ENCODE measurements at regions not wholly inside any gene's neighbourhood (a gene's known extent, or its start where the extent isn't known, plus 50 kb on each side); places are given as distances from the start of the nearest gene placed in this dataset.

- TF ChIP-seq ZNF274 (IDR thresholded peaks at IDR 0.05; ENCODE audit: low read depth, low read length): no peak
- TF ChIP-seq YY1 (IDR thresholded peaks at IDR 0.05; ENCODE audit: insufficient read depth, insufficient read length): no peak
- no peak for TF ChIP-seq SUZ12 (IDR thresholded peaks at IDR 0.05; ENCODE audit: extremely low read depth, insufficient read depth, insufficient read length)
- no peak overlapping the region for H3K4me3 ChIP-seq (ENCODE audit: insufficient read length, low read depth)
- peaks cover 7% of the 10 kb centered on the region for H3K9me3 ChIP-seq (ENCODE audit: insufficient read depth, low read length)
- DNase-seq (ENCODE audit: low read depth, low spot score): no peak
- H3K27me3 ChIP-seq (ENCODE audit: insufficient read depth, insufficient read length): no peaks in the 10 kb centered on the region
- H3K36me3 ChIP-seq (ENCODE audit: insufficient read depth, insufficient read length, low read length): no peaks in the 10 kb centered on the region
- H3K4me1 ChIP-seq (ENCODE audit: insufficient read depth, insufficient read length): no peaks in the 10 kb centered on the region
- no peak overlapping the region for H3K9ac ChIP-seq (ENCODE audit: insufficient read length, low read depth)
Observed at GRCh38 chr7:106795877-106796231, 69.2 kb upstream of the PIK3CG start.

- DNase-seq (ENCODE audit: low read depth, low spot score): no peak
- TF ChIP-seq SUZ12 (IDR thresholded peaks at IDR 0.05; ENCODE audit: extremely low read depth, insufficient read depth, insufficient read length): no peak
- no peak for TF ChIP-seq YY1 (IDR thresholded peaks at IDR 0.05; ENCODE audit: insufficient read depth, insufficient read length)
- TF ChIP-seq ZNF274 (IDR thresholded peaks at IDR 0.05; ENCODE audit: low read depth, low read length): no peak
- H3K4me1 ChIP-seq (ENCODE audit: insufficient read depth, insufficient read length): no peaks in the 10 kb centered on the region
- H3K4me3 ChIP-seq (ENCODE audit: insufficient read length, low read depth): no peak overlapping the region
- no peaks in the 10 kb centered on the region for H3K27me3 ChIP-seq (ENCODE audit: insufficient read depth, insufficient read length)
- no peak overlapping the region for H3K9ac ChIP-seq (ENCODE audit: insufficient read length, low read depth)
- H3K36me3 ChIP-seq (ENCODE audit: insufficient read depth, insufficient read length, low read length): no peaks in the 10 kb centered on the region
- peaks cover 7% of the 10 kb centered on the region for H3K9me3 ChIP-seq (ENCODE audit: insufficient read depth, low read length)
Observed at GRCh38 chr7:106797937-106798336, 67.1 kb upstream of the PIK3CG start.

DNA sequence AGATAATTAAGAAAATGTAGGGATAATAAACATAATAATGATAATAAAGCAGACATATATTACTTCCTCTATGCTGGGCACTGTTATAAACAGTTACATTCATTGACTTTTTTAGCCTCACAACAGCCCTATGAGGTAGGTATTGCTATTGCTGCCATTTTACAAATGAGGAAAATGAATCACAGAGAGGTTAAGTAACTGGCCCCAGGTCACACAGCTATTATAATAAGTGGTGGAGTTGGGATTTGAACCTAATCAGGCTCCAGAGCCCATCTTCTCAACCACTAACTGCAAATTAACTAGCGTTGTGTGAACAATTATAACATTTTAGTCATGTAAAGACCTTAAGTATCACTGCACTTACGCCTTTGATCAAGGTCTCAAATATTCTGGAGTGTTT lies 62.5 kb upstream of the PIK3CG start:
- TF ChIP-seq ZNF274 (IDR thresholded peaks at IDR 0.05; ENCODE audit: low read depth, low read length) (no peak), SUZ12 (IDR thresholded peaks at IDR 0.05; ENCODE audit: extremely low read depth, insufficient read depth, insufficient read length) (no peak), YY1 (IDR thresholded peaks at IDR 0.05; ENCODE audit: insufficient read depth, insufficient read length) (no peak)
- Histone ChIP-seq H3K9me3 (ENCODE audit: insufficient read depth, low read length) (peaks cover 5% of the 10 kb centered on the region; the same call in 1 of the 2 replicates), H3K9ac (ENCODE audit: insufficient read length, low read depth) (no peak overlapping the region), H3K36me3 (ENCODE audit: insufficient read depth, insufficient read length, low read length) (no peaks in the 10 kb centered on the region), H3K27me3 (ENCODE audit: insufficient read depth, insufficient read length) (no peaks in the 10 kb centered on the region), H3K4me3 (ENCODE audit: insufficient read length, low read depth) (no peak overlapping the region), H3K4me1 (ENCODE audit: insufficient read depth, insufficient read length) (no peaks in the 10 kb centered on the region)
- no peak for DNase-seq (ENCODE audit: low read depth, low spot score)

- H3K4me3 ChIP-seq (ENCODE audit: insufficient read length, low read depth): no peak overlapping the region
- no peaks in the 10 kb centered on the region for H3K9me3 ChIP-seq (ENCODE audit: insufficient read depth, low read length)
- H3K9ac ChIP-seq (ENCODE audit: insufficient read length, low read depth): no peak overlapping the region
- TF ChIP-seq YY1 (IDR thresholded peaks at IDR 0.05; ENCODE audit: insufficient read depth, insufficient read length): no peak
- TF ChIP-seq SUZ12 (IDR thresholded peaks at IDR 0.05; ENCODE audit: extremely low read depth, insufficient read depth, insufficient read length): no peak
- no peak for TF ChIP-seq ZNF274 (IDR thresholded peaks at IDR 0.05; ENCODE audit: low read depth, low read length)
- DNase-seq (ENCODE audit: low read depth, low spot score): no peak
- H3K36me3 ChIP-seq (ENCODE audit: insufficient read depth, insufficient read length, low read length): no peaks in the 10 kb centered on the region
- no peaks in the 10 kb centered on the region for H3K27me3 ChIP-seq (ENCODE audit: insufficient read depth, insufficient read length)
- no peaks in the 10 kb centered on the region for H3K4me1 ChIP-seq (ENCODE audit: insufficient read depth, insufficient read length)
Observed at GRCh38 chr7:106806556-106806955, 58.5 kb upstream of the PIK3CG start.

- H3K4me1 ChIP-seq (ENCODE audit: insufficient read depth, insufficient read length): no peaks in the 10 kb centered on the region
- no peak for TF ChIP-seq YY1 (IDR thresholded peaks at IDR 0.05; ENCODE audit: insufficient read depth, insufficient read length)
- TF ChIP-seq ZNF274 (IDR thresholded peaks at IDR 0.05; ENCODE audit: low read depth, low read length): no peak
- TF ChIP-seq SUZ12 (IDR thresholded peaks at IDR 0.05; ENCODE audit: extremely low read depth, insufficient read depth, insufficient read length): no peak
- H3K36me3 ChIP-seq (ENCODE audit: insufficient read depth, insufficient read length, low read length): no peaks in the 10 kb centered on the region
- no peaks in the 10 kb centered on the region for H3K9me3 ChIP-seq (ENCODE audit: insufficient read depth, low read length)
- H3K9ac ChIP-seq (ENCODE audit: insufficient read length, low read depth): no peak overlapping the region
- DNase-seq (ENCODE audit: low read depth, low spot score): no peak
- H3K4me3 ChIP-seq (ENCODE audit: insufficient read length, low read depth): no peak overlapping the region
- H3K27me3 ChIP-seq (ENCODE audit: insufficient read depth, insufficient read length): no peaks in the 10 kb centered on the region
Observed at GRCh38 chr7:106807474-106807873, 57.6 kb upstream of the PIK3CG start.

- H3K4me3 ChIP-seq (ENCODE audit: insufficient read length, low read depth): no peak overlapping the region
- H3K4me1 ChIP-seq (ENCODE audit: insufficient read depth, insufficient read length): no peaks in the 10 kb centered on the region
- no peaks in the 10 kb centered on the region for H3K27me3 ChIP-seq (ENCODE audit: insufficient read depth, insufficient read length)
- H3K9ac ChIP-seq (ENCODE audit: insufficient read length, low read depth): no peak overlapping the region
- no peaks in the 10 kb centered on the region for H3K9me3 ChIP-seq (ENCODE audit: insufficient read depth, low read length)
- no peak for DNase-seq (ENCODE audit: low read depth, low spot score)
- TF ChIP-seq SUZ12 (IDR thresholded peaks at IDR 0.05; ENCODE audit: extremely low read depth, insufficient read depth, insufficient read length): no peak
- no peak for TF ChIP-seq ZNF274 (IDR thresholded peaks at IDR 0.05; ENCODE audit: low read depth, low read length)
- TF ChIP-seq YY1 (IDR thresholded peaks at IDR 0.05; ENCODE audit: insufficient read depth, insufficient read length): no peak
- no peaks in the 10 kb centered on the region for H3K36me3 ChIP-seq (ENCODE audit: insufficient read depth, insufficient read length, low read length)
Observed at GRCh38 chr7:106808967-106809635, 56.0 kb upstream of the PIK3CG start.

- no peak overlapping the region for H3K9ac ChIP-seq (ENCODE audit: insufficient read length, low read depth)
- no peaks in the 10 kb centered on the region for H3K36me3 ChIP-seq (ENCODE audit: insufficient read depth, insufficient read length, low read length)
- no peak for DNase-seq (ENCODE audit: low read depth, low spot score)
- TF ChIP-seq YY1 (IDR thresholded peaks at IDR 0.05; ENCODE audit: insufficient read depth, insufficient read length): no peak
- TF ChIP-seq ZNF274 (IDR thresholded peaks at IDR 0.05; ENCODE audit: low read depth, low read length): no peak
- H3K4me3 ChIP-seq (ENCODE audit: insufficient read length, low read depth): no peak overlapping the region
- H3K4me1 ChIP-seq (ENCODE audit: insufficient read depth, insufficient read length): no peaks in the 10 kb centered on the region
- no peaks in the 10 kb centered on the region for H3K27me3 ChIP-seq (ENCODE audit: insufficient read depth, insufficient read length)
- H3K9me3 ChIP-seq (ENCODE audit: insufficient read depth, low read length): no peaks in the 10 kb centered on the region
Observed at GRCh38 chr7:106811472-106811871, 53.6 kb upstream of the PIK3CG start.
